Left ventricle myocardium inferior (tissue), 1 donor: ENCODE measurements at regions not wholly inside any gene's neighbourhood (a gene's known extent, or its start where the extent isn't known, plus 50 kb on each side); places are given as distances from the start of the nearest gene placed in this dataset.

ENCODE experiments used
- DNase-seq: peaks from one replicate; pipeline ENCODE4 v3.0.0-alpha.2; 2020
- H3K27ac ChIP-seq: fragments of 200-600 bp; replicated peaks from 2 replicates; pipeline ENCODE4 v1.8.0; 2021
- H3K27me3 ChIP-seq: fragments of 200-600 bp; 2 replicates; pipeline ENCODE4 v1.8.0; 2021; ENCODE audit warnings: low read depth
- H3K36me3 ChIP-seq: fragments of 200-600 bp; 2 replicates; pipeline ENCODE4 v1.8.0; 2021
- H3K4me1 ChIP-seq: fragments of 200-600 bp; 2 replicates; pipeline ENCODE4 v1.8.0; 2021
- H3K4me3 ChIP-seq: fragments of 200-600 bp; 2 replicates; pipeline ENCODE4 v1.8.0; 2021; ENCODE audit warnings: mild to moderate bottlenecking, moderate library complexity
- H3K9me3 ChIP-seq: fragments of 200-600 bp; replicated peaks from 2 replicates; pipeline ENCODE4 v1.8.0; 2021
- intact Hi-C: fragments of 100-400 bp; cut with micrococcal nuclease; formaldehyde crosslinking; loops from one replicate; pipeline ENCODE4 v1.11.0; 2022
- TF ChIP-seq, protein P1 (sequence below): fragments of 200-600 bp; IDR thresholded peaks from 2 replicates; pipeline ENCODE4 v1.8.0; 2021; ENCODE audit warnings: antibody characterized with exemption, mild to moderate bottlenecking, borderline replicate concordance
- donor health status: DM: no; HTN: yes; CAD: no; lungs with severe emphysema.

DNA sequence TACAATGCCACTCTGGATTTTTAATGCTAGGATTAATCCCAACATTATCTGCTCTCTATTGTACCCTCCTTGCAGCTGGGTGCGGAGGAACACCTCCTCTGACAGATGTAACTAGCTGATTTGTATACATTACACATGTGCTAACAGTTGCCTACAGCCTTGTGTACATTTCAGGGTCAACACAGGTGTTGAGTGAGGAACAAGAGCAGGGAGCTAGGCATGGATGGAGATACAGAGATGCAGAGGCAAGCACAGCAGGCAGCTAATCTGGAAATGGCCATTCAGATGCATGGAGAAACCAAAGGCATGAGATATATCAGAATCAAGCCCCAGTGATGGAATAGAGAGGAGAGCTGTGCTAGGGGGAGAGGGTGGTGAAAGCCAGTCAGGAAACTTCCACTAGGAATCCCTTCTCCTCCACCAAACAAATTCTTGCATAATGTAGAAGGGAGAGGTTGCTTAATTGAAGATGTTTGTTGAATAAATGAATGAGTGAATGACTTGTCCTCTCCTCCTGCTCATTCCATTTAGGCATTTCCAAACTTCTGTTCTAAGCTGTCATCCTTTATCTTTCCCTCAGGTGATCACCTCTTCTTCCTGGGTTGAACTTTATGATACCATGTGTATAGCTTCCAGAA lies 313.2 kb downstream of the ATP23 start:
- peaks cover 11% of the 10 kb centered on the region for H3K4me1 ChIP-seq
- TF ChIP-seq, protein P1, sequence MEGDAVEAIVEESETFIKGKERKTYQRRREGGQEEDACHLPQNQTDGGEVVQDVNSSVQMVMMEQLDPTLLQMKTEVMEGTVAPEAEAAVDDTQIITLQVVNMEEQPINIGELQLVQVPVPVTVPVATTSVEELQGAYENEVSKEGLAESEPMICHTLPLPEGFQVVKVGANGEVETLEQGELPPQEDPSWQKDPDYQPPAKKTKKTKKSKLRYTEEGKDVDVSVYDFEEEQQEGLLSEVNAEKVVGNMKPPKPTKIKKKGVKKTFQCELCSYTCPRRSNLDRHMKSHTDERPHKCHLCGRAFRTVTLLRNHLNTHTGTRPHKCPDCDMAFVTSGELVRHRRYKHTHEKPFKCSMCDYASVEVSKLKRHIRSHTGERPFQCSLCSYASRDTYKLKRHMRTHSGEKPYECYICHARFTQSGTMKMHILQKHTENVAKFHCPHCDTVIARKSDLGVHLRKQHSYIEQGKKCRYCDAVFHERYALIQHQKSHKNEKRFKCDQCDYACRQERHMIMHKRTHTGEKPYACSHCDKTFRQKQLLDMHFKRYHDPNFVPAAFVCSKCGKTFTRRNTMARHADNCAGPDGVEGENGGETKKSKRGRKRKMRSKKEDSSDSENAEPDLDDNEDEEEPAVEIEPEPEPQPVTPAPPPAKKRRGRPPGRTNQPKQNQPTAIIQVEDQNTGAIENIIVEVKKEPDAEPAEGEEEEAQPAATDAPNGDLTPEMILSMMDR: no peak
- H3K4me3 ChIP-seq: no peak overlapping the region
- H3K9me3 ChIP-seq: peaks cover 3% of the 10 kb centered on the region
- H3K27ac ChIP-seq: no peak overlapping the region
- no peak for DNase-seq
- H3K36me3 ChIP-seq: no peaks in the 10 kb centered on the region
- no peaks in the 10 kb centered on the region for H3K27me3 ChIP-seq
- intact Hi-C loops: no loop called here

DNA sequence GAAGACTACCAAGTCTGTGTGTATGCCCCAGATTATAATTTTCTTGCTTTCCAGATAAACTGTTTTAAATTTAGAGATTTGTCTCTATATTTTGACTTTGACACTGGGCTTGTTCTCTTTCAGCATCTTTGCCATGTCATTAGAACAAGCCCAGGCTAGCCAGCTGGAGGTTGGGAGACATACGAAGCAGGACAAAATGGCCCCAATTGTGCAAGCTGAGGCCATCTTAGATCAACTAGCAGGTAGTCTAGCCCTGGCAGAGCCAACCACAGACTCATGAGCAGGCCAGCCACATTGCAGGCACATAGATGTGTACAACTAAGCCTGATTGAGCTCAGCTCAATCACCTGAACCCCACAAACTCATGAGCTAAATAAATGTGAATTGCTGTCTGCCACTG lies 321.4 kb downstream of the ATP23 start:
- Histone ChIP-seq H3K27me3 (no peaks in the 10 kb centered on the region), H3K27ac (no peak overlapping the region), H3K4me3 (no peak overlapping the region), H3K36me3 (no peaks in the 10 kb centered on the region), H3K9me3 (no peaks in the 10 kb centered on the region), H3K4me1 (peaks cover 2% of the 10 kb centered on the region)
- TF ChIP-seq, protein P1: no peak
- intact Hi-C loops: no loop called here
- no peak for DNase-seq

DNA sequence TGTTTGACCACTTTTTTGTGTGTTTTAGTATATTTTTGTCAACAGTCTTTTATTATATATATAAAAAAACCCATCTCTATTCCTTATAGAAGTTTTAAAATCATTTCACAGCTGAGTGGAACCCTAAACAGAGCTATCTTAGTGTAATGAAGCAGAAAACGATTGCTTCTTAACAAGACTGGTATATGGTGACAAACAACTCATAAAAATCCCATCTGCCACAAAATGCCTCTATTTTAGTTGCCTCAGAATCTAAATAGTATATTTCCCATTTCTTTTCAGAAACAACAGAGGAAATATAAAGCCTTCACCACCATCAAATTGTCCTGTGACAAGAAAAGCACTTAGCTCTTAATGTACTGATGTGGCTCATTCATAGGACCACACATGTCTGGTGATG lies 322.4 kb downstream of the ATP23 start:
- TF ChIP-seq, protein P1: no peak
- H3K36me3 ChIP-seq: no peaks in the 10 kb centered on the region
- H3K27ac ChIP-seq: no peak overlapping the region
- no peaks in the 10 kb centered on the region for H3K27me3 ChIP-seq
- no peak for DNase-seq
- peaks cover 12% of the 10 kb centered on the region for H3K4me1 ChIP-seq
- intact Hi-C loops: no loop called here
- H3K9me3 ChIP-seq: no peaks in the 10 kb centered on the region
- no peak overlapping the region for H3K4me3 ChIP-seq

DNA sequence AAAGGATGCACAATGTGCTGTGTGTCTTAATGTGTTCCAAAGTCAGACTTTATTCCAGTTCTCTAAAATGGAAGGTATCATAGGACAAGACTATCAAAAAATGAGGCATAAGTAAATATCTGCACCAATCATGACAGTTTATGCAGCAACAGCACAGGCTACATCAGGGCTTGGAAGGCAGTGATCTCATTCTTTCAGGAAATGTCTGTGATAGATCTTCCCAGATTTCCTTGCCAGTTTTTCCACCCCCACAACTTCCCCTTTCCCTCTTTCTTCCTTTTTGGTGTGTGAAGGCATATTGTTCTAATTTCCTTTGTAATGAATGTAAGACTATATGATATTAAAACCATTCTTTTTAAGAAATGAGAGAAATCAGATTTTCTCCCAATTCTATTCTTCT lies 326.7 kb downstream of the ATP23 start:
- Histone ChIP-seq H3K9me3 (no peaks in the 10 kb centered on the region), H3K27ac (no peak overlapping the region), H3K27me3 (no peaks in the 10 kb centered on the region), H3K4me3 (no peak overlapping the region), H3K36me3 (no peaks in the 10 kb centered on the region), H3K4me1 (peaks cover 23% of the 10 kb centered on the region)
- TF ChIP-seq, protein P1: no peak
- DNase-seq: no peak
- intact Hi-C loops: no loop called here

DNA sequence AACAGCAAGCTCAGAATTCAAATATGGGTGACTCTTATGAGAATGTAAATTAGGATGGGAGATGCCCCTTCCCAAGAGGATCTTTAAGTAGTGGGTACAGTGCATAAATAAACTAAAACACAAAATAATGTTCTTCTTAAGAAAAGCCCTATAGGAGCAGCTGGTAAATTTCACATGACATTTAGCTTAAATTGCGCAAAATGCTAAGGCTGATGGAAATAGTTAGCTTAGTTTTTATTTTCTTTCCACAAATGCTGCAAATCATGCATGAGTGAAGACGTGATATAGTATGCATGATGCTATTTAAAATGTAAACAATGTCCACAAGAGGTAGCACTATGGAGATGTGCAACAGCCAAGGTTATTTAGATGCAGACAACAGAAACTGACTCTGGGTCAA lies 328.1 kb downstream of the ATP23 start:
- Histone ChIP-seq H3K36me3 (no peaks in the 10 kb centered on the region), H3K9me3 (no peaks in the 10 kb centered on the region), H3K4me1 (peaks cover 23% of the 10 kb centered on the region), H3K27ac (no peak overlapping the region), H3K27me3 (no peaks in the 10 kb centered on the region), H3K4me3 (no peak overlapping the region)
- intact Hi-C loops: no loop called here
- TF ChIP-seq, protein P1: no peak
- DNase-seq: no peak
